Endometrium (tissue), 2 donors: ENCODE measurements at regions not wholly inside any gene's neighbourhood (a gene's known extent, or its start where the extent isn't known, plus 50 kb on each side); places are given as distances from the start of the nearest gene placed in this dataset.

ENCODE experiments used
- FAIRE-seq: peaks from 2 replicates; lab custom pipeline; 2012; peaks lifted over from hg19 to GRCh38; lab: Jason Lieb, UNC
- donor health status: control.
- donor health status: control.

DNA sequence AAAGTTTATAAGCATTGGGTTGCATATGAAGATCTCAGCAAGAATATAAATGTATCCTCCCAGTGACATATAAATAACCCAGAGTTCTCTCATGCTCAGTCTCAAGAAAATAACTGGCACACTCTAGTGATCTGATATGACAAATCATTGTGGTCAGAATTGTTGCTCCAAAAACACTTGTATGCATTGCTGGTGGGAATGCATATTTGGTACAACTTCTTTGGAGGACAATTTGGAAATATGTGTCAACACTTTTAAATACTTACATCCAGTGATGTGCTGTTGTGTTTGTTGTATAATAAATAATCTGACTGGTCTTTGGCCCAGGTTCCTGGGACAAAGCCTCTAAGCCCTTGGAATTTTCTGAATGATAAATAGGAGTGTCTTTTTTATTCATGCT lies 66.7 kb upstream of the STT3B start:
- no peak for FAIRE-seq

DNA sequence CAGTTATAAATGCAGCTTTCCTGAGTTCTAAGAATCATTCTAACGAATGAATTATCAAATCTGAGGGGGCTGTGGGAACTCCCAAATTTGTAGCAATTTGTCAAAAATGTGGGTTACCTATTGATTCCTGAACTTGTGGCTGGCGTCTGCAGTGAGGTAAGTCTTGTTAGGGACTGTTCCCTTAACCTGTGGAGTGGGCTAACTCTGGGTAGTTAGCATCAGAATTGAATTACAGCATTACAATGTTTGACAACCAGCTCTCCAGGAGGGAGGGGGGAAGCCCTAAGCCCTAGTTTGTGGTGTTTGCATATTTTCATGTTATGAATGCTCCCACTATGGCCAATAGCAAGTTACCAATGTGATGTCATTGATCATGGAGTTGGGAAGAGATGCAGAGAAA lies 65.9 kb upstream of the STT3B start:
- FAIRE-seq = no peak

DNA sequence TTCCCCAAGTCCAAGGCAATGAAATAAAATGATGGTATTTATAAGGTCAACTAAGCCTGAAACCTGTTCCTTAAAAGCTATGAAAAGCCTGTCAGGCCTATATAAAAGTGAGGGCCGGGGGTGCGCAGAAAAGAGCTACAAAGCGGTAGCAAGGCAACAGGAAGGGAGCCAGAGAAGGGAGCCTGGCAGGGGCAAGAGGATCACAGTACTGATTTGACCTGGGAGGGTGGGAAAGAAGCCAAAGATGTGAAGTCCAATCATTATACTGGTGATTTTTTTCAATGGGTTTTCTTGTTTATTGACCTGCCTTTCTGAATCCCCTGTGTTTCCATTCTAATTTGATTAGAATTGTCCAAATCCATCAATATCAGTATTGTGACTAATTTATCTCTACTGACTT lies 64.3 kb upstream of the STT3B start:
- no peak for FAIRE-seq

DNA sequence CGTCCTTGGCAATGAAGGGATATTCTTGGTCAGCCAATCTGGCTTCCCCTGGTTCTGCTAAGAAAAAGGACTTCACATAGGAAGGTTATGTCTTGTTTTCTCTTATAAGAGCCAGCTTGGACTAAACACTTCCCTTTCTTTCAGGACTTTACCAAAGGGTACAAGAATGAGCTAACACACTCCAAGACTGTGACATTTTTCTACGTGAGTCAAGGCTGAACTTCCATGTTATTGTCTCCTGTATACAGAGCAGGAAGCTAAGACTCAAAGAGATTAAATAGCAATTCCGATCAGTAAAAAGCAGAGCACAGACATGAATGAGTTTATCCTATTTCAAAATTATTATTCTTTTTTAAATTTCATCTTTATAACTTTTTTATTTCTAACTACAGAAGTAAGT lies 63.3 kb upstream of the STT3B start:
- FAIRE-seq = no peak

DNA sequence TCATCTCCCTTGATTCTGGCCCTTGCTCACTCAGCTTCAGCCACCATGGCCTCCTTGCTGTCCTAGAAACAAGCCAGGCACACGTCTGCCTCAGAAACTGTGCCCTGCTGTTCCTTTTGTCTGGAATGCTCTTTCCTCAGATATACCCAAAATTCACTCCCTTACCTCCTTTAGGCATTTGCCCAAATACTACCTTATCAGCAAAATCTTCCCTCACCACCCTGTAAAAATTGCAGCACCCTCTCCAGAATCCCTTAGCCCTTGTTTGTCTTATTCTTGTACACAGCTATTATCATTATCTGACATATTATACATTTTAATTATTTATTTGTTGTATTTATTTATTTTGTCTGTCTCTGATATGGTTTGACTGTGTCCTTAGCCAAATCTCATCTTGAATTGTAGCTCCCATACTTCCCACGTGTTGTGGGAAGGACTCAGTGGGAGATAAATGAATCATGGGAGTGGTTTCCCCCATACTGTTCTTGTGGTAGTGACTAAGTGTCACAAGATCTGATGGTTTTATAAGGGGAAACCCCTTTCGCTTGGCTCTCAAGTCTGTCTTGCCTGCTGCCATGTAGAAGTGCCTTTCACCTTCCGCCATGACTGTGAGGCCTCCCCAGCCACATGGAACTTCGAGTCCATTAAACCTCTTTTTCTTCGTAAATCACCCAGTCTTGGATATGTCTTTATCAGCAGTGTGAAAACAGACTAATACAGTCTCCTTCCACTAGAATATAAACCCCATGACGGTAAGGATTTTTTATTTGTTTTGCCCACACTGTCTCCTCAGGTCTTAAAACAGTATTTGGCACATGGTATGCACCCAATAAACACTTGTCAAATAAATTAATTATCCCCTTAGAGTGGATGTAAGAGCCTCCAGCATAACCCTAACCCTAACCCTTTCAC lies 60.0 kb upstream of the STT3B start:
- FAIRE-seq = no peak

DNA sequence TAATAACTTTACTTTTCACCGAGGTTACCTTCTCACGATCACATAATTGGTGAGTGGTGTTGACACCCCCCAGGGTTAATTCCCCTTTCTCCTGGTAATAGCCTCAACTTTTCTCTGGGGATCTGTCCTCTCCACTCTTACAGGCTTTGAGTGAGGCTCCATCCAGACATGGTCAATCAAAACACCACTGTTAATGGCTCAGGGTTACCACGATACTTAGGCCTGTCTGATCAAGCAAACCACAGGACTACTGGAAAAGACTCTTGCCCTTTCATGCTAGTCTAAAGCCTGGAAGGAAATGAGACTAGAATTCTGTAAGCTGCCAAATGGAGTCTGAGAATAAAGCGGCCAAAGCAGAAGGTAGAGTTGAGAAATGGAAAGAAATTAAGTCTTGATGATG lies 56.5 kb upstream of the STT3B start:
- no peak for FAIRE-seq

DNA sequence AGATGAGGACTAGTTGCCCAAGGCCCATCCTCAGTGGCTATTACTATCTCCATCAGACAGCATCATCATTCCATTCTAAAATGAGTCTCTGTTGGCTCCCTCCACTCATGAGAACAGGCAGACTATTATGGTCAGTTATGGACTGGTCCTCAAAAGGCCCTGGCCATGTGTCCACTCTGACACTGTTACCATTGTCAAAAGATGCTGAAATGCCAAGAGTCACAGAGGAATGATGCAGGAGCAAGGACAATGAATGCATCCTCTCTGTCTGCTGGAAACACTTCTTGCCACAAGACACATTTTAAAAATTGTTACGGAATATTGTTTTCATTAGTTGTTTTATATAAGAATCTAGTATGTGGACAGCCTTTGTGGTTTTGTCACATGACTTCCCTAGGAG lies 53.3 kb upstream of the STT3B start:
- no peak for FAIRE-seq

DNA sequence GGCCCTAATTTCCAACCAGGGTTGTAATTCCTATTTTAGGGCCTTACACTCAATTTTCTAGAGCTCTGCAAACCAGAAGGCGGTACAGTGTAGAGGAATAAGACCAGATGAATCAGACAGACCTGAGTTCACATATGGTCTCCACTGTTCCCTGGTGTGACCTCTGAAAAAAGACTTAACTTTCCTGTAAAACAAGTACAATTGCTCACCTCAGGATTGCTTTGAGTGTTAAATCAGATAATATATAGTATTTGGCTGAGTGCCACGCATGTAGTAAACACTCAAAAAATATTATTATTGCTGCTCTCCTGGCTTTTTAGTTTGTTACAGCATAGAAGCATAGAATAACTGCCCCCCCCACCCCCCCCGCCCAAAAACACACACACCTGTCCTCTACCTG lies 51.0 kb upstream of the STT3B start:
- no peak for FAIRE-seq

DNA sequence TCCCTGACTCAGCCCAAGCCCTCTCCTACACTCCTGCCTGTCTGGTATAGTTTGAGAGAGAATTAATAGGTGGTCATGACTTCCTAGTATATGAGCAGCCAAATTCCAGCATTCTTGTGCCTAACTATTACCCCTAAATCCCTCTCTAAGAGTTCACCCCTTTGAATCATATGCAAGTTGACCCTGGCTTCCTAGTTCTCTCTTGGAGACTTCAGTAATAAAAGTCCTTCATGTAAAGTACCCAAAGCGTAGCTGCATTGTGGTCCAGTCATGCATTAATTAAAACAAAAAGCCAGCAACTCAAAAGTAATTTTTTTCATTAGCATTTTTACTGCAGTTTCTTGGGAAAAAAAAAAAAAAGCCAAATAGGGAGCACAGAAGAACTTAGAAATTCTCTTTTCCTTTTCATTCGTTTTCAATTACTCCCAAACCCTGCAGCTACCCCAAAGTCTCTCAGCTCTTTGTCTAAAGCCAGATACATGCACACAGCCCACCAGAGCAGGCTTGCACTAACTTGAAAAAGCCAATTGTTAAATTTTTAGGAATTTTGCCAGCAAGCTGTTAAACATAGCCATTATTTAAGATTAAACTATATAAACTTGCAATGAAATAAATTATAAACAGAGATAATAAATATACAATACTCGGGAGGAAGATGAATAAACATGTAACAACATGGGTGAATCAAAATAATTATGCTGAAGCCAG lies 50.1 kb upstream of the STT3B start:
- FAIRE-seq = no peak
